GM23248 (cell line): ENCODE measurements at regions not wholly inside any gene's neighbourhood (a gene's known extent, or its start where the extent isn't known, plus 50 kb on each side); places are given as distances from the start of the nearest gene placed in this dataset.
"Not testable (repeated sequence)": the region's sequence is repeated elsewhere in the genome, so short reads cannot be mapped to it uniquely, and the experiment has no call there.

Experiments
- DNase-seq: peaks from one replicate; pipeline ENCODE4 v3.0.0-alpha.2; 2015
- H2AFZ ChIP-seq: fragments of 200-600 bp; sonication (generic); 2 replicates; pipeline ENCODE4 v1.6.1; 2016; ENCODE audit warnings: antibody characterized with exemption
- H3F3A ChIP-seq: fragments of 200-600 bp; sonication (generic); 2 replicates; pipeline ENCODE4 v1.6.1; 2016; ENCODE audit warnings: mild to moderate bottlenecking, antibody characterized with exemption, mixed run types; ENCODE audit not compliant: insufficient read depth
- H3K27ac ChIP-seq: fragments of 200-600 bp; sonication (generic); 2 replicates; pipeline ENCODE4 v1.5.1; 2016; ENCODE audit warnings: mild to moderate bottlenecking
- H3K27me3 ChIP-seq: fragments of 200-600 bp; sonication (generic); replicated peaks from 2 replicates; pipeline ENCODE4 v1.6.1; 2016; ENCODE audit warnings: mild to moderate bottlenecking; ENCODE audit not compliant: insufficient read depth
- H3K36me3 ChIP-seq: fragments of 200-600 bp; sonication (generic); 2 replicates; pipeline ENCODE4 v1.6.1; 2016; ENCODE audit warnings: low read depth, mild to moderate bottlenecking
- H3K4me1 ChIP-seq: fragments of 200-600 bp; sonication (generic); 2 replicates; pipeline ENCODE4 v1.6.1; 2016; ENCODE audit warnings: mild to moderate bottlenecking; ENCODE audit not compliant: insufficient read depth
- H3K4me2 ChIP-seq: fragments of 200-600 bp; sonication (generic); one replicate; pipeline ENCODE4 v1.6.1; 2016; ENCODE audit warnings: mild to moderate bottlenecking; ENCODE audit not compliant: unreplicated experiment
- H3K4me3 ChIP-seq: fragments of 200-600 bp; sonication (generic); 2 replicates; pipeline ENCODE4 v1.5.1; 2016; ENCODE audit warnings: mild to moderate bottlenecking
- H3K79me2 ChIP-seq: fragments of 200-600 bp; sonication (generic); 2 replicates; pipeline ENCODE4 v1.6.1; 2016; ENCODE audit warnings: mild to moderate bottlenecking; ENCODE audit not compliant: insufficient read depth
- H3K9ac ChIP-seq: fragments of 200-600 bp; sonication (generic); 2 replicates; pipeline ENCODE4 v1.6.1; 2016; ENCODE audit warnings: mild to moderate bottlenecking
- H3K9me2 ChIP-seq: fragments of 200-600 bp; sonication (generic); 2 replicates; pipeline ENCODE4 v1.6.1; 2016; ENCODE audit warnings: mixed run types, mild to moderate bottlenecking, moderate library complexity; ENCODE audit not compliant: insufficient read depth
- H3K9me3 ChIP-seq: fragments of 200-600 bp; sonication (generic); one replicate; pipeline ENCODE4 v1.6.1; 2017; ENCODE audit warnings: low read depth
- H4K20me1 ChIP-seq: fragments of 200-600 bp; sonication (generic); 2 replicates; pipeline ENCODE4 v1.6.0; 2016; ENCODE audit not compliant: insufficient read depth
- EZH2 ChIP-seq: fragments of 200-600 bp; sonication (generic); IDR thresholded peaks from 2 replicates; pipeline ENCODE4 v1.6.1; 2018; ENCODE audit warnings: antibody characterized with exemption, mild to moderate bottlenecking; ENCODE audit not compliant: insufficient read depth, poor library complexity, severe bottlenecking
- EZH2phosphoT487 ChIP-seq: fragments of 200-600 bp; sonication (generic); IDR thresholded peaks from 2 replicates; pipeline ENCODE4 v1.6.1; 2018; ENCODE audit warnings: antibody characterized with exemption, moderate library complexity, mild to moderate bottlenecking, low read depth; ENCODE audit not compliant: insufficient read depth
- WGBS, 2 experiments: methylation state at CpG; one replicate each; pipeline ENCODE4 v1.1.6; 2015 to 2017; ENCODE audit warnings: low lambda C conversion rate in 2 of 2, low coverage in 1 of 2; ENCODE audit errors: missing lambda C conversion rate in 2 of 2; 5-methylcytosine and 5-hydroxymethylcytosine counted together
- in situ Hi-C: fragments of 300-500 bp; cut with MboI; formaldehyde crosslinking; loops from 2 replicates; pipeline ENCODE4 v1.15.0; 2020

DNA sequence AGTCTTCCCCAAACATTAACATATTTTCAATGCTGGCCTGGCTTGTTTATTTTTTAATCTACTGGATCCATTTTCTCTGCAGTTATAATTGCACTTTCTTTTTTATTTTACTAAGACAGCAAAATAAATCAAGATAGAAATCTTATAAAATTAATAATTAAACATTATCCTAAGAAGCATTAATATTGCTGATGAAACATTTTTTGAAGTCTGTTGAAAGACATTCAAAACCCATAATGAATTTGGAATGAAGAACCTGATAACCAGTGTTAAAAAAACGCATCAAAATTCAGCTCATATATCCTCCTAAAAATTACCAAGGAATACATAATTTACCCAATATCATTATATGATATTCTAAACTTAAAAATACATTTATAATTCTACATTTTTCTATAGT is 675.7 kb upstream of the PRMT6 start:
- WGBS, 2 experiments: 4% methylated on average over 1 of the region's 1 CpG
- Histone ChIP-seq H3K36me3 (no peaks in the 10 kb centered on the region), H3K9ac (no peak overlapping the region), H3K27ac (no peak overlapping the region), H2AFZ (no peak overlapping the region), H3K9me3 (no peaks in the 10 kb centered on the region), H3K9me2 (no peaks in the 10 kb centered on the region), H3K79me2 (no peaks in the 10 kb centered on the region), H3K4me2 (no peak overlapping the region), H4K20me1 (no peaks in the 10 kb centered on the region), H3F3A (no peaks in the 10 kb centered on the region), H3K4me3 (no peak overlapping the region), H3K4me1 (no peaks in the 10 kb centered on the region), H3K27me3 (no peaks in the 10 kb centered on the region)
- no peak for DNase-seq
- TF ChIP-seq EZH2phosphoT487 (no peak), EZH2 (no peak)
- in situ Hi-C loops: no loop called here

DNA sequence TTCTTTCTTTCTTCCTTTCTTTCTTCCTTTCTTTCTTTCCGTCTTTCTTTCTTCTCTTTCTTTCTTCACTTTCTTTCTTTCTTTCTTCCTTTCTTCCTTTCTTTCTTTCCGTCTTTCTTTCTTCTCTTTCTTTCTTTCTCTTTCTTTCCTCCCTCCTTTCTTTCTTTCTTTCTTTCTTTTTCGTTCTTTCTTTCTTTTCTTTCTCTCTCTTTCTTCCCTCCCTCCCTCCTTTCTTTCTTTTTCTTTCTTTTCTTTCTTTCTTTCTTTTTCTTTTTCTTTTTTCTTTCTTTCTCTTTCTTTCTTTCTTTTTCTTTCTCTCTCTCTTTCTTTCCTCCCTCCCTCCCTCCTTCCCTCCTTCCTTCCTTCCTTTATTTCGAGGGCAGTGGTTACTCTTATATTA is 667.3 kb upstream of the PRMT6 start:
- not testable (repeated sequence) for DNase-seq

DNA sequence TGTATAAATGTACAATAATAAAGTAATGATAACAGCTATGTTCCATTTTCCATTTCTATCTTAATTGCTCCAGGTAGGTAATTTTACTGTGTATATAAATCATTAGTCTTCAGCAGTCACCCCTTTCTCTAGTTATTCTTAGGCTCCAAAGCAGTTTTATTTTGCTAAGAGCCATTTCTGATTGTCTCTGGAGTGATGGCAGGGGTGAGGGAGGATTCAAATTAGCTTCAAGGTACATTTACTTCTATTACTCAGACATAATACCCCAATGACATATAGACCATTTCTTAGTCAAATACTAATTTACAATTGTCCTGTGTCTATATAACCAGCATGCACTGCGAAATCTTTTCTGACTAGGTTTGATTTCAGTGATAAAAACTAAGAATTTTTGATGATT is 663.4 kb upstream of the PRMT6 start:
- H3K4me1 ChIP-seq: no peaks in the 10 kb centered on the region
- H4K20me1 ChIP-seq: no peaks in the 10 kb centered on the region
- in situ Hi-C loops: no loop called here
- no peak overlapping the region for H2AFZ ChIP-seq
- H3K9me2 ChIP-seq: no peaks in the 10 kb centered on the region
- no peak overlapping the region for H3K9ac ChIP-seq
- TF ChIP-seq EZH2 (no peak), EZH2phosphoT487 (no peak)
- H3F3A ChIP-seq: no peaks in the 10 kb centered on the region
- H3K9me3 ChIP-seq: no peaks in the 10 kb centered on the region
- no peaks in the 10 kb centered on the region for H3K36me3 ChIP-seq
- H3K79me2 ChIP-seq: no peaks in the 10 kb centered on the region
- no peak overlapping the region for H3K4me2 ChIP-seq
- no peak overlapping the region for H3K4me3 ChIP-seq
- no peaks in the 10 kb centered on the region for H3K27me3 ChIP-seq
- H3K27ac ChIP-seq: no peak overlapping the region
- 19 to 34% methylated on average over 1 of the region's 1 CpG for WGBS, 2 experiments
- no peak for DNase-seq

More for the DNA sequence above, 667.3 kb upstream of the PRMT6 start:
- 16 to 62% methylated on average over 4 of the region's 4 CpGs for WGBS, 2 experiments
- H3K4me2 ChIP-seq, H3K36me3 ChIP-seq, H2AFZ ChIP-seq, H3K9me2 ChIP-seq, H3K27ac ChIP-seq, H3K9ac ChIP-seq, in situ Hi-C loops, H3K4me1 ChIP-seq, H3K9me3 ChIP-seq, H3F3A ChIP-seq, H3K79me2 ChIP-seq, H4K20me1 ChIP-seq, H3K27me3 ChIP-seq, H3K4me3 ChIP-seq: not testable (repeated sequence)

DNA sequence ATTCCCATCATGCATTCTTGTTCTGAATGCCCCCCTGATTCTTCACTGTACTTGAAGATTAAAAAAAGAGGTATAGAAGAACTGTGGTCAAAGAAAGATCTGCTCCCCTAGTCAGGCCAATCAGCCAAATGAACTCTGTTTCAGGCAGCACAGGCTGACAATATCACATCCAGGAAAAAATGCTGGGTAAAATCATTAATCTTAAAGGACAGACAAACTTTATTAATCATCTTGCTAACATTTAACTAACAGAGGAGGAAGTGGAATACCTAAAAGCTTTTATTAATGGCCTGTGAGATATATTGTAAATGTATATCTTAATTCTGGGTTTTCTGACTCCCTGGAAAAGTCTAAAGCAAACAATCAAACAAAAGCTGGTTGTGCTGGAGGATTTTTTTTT is 660.5 kb upstream of the PRMT6 start:
- in situ Hi-C loops: no loop called here

DNA sequence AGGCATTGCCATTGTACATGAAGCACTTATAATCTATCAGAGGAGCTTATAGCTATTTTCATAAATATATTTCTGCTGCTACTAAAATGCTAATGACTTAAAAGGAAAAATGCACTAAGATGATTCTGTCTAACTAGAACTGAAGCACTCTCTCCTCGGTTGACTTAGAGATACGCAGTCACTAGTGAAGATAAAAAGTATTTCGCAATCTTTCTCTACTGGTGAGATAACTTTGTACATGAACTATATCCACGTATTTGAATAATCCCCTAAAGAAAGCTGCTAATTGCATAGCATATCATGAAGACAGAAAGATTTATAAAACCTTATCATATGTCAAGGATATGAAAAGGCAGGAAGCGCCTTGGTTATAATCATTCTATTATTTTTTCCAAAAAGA is 658.1 kb upstream of the PRMT6 start:
- Histone ChIP-seq H3F3A (no peaks in the 10 kb centered on the region), H4K20me1 (no peaks in the 10 kb centered on the region), H3K9me3 (no peaks in the 10 kb centered on the region), H3K36me3 (no peaks in the 10 kb centered on the region), H3K4me2 (no peak overlapping the region), H3K9ac (no peak overlapping the region), H3K9me2 (no peaks in the 10 kb centered on the region), H3K27ac (no peak overlapping the region), H2AFZ (no peak overlapping the region), H3K79me2 (no peaks in the 10 kb centered on the region), H3K27me3 (no peaks in the 10 kb centered on the region), H3K4me1 (no peaks in the 10 kb centered on the region), H3K4me3 (no peak overlapping the region)
- no peak for DNase-seq
- TF ChIP-seq EZH2phosphoT487 (no peak), EZH2 (no peak)
- in situ Hi-C loops: no loop called here
- 40 to 46% methylated on average over 5 of the region's 5 CpGs for WGBS, 2 experiments

More for the DNA sequence above, 660.5 kb upstream of the PRMT6 start:
- Histone ChIP-seq H3F3A (no peaks in the 10 kb centered on the region), H3K4me3 (no peak overlapping the region), H2AFZ (no peak overlapping the region), H3K9ac (no peak overlapping the region), H3K79me2 (no peaks in the 10 kb centered on the region), H4K20me1 (no peaks in the 10 kb centered on the region), H3K27ac (no peak overlapping the region), H3K9me3 (no peaks in the 10 kb centered on the region), H3K4me1 (no peaks in the 10 kb centered on the region), H3K27me3 (no peaks in the 10 kb centered on the region), H3K9me2 (no peaks in the 10 kb centered on the region), H3K36me3 (no peaks in the 10 kb centered on the region), H3K4me2 (no peak overlapping the region)
- DNase-seq: no peak
- TF ChIP-seq EZH2phosphoT487 (no peak), EZH2 (no peak)
